Inferior parietal cortex (tissue), 1 donor: ENCODE measurements at regions not wholly inside any gene's neighbourhood (a gene's known extent, or its start where the extent isn't known, plus 50 kb on each side); places are given as distances from the start of the nearest gene placed in this dataset.
"Not testable (repeated sequence)": the region's sequence is repeated elsewhere in the genome, so short reads cannot be mapped to it uniquely, and the experiment has no call there.

Experiments used
- DNase-seq: peaks from one replicate; pipeline ENCODE4 v3.0.0-alpha.2; 2016; ENCODE audit errors: extremely low spot score

DNA sequence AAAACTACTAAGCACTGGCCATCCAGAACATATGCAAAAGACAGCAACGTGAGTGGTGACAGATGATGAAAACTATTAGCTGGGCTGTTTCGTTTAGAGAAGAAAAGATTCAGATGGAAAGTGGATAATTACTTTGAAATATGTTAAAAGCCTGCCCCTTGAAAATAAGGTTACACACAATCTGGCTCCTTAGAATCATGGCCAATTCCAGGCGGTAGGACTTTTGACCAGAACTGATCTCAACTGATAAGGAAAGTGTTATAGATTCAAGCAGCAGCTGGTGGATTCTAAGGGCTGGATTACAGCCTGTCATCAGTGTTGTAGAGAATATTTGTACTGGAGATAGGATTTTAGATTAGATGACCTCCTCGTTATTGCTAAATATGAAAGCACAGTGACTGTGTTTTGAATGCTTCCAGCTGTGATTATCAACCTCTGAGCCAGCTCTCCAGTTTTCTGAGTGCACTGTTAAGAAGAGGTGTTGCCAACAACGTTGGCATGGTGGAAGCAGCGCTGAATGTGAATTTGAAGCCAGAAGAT is 75.1 kb downstream of the KBTBD2 start:
- DNase-seq, result not testable (repeated sequence)

DNA sequence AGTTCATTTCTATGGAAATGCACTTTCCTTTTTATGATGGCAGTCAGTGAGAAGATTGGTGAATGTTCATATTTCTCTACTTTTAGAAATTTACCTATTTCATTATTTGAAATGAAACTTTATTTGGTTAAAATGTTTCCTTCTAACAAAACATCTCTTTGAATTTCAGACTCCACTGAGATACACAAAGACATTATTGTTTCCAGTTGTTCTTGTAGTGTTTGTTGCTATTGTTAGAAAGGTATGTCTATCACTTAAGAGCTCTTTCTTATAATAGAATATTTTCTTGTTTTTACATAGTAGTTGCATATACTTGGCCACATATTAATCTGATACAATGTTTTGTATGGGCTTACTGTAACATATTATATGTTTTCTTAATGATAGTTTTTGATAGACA is 76.8 kb downstream of the KBTBD2 start:
- not testable (repeated sequence) for DNase-seq

DNA sequence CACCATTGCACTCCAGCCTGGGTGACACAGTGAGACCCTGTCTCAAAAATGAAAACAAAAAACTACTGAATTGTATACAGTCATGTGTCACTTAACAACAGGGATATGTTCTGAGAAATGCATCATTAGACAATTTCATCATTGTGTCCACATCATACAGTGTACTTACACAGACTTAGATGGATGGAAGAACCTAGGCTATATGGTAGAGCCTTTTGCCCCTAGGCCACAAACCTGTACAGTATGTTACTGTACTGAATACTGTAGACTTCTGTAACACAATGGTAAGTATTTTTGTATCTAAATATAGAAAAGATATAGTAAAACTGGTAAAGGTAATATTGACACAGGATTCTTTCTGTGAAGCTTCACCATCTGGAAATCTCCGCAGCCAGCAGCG is 81.7 kb downstream of the KBTBD2 start:
- no peak for DNase-seq

DNA sequence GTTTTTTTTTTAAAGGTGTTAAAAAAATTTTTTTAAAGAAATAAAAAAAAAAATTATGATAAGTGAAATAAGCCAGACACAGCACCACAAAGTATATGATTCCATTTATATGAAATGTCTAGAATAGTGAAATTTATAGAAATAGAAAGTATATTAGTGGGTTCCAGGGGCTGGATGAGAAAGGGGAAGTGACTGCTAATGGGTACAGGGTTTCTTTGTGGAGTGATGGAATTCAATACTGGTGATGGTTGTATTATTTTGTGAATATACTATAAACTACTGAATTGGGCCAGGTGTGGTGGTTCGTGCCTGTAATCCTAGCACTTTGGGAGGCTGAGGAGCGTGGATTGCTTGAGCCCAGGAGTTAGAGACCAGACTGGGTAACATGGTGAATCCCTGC is 82.2 kb downstream of the KBTBD2 start:
- DNase-seq, result no peak

DNA sequence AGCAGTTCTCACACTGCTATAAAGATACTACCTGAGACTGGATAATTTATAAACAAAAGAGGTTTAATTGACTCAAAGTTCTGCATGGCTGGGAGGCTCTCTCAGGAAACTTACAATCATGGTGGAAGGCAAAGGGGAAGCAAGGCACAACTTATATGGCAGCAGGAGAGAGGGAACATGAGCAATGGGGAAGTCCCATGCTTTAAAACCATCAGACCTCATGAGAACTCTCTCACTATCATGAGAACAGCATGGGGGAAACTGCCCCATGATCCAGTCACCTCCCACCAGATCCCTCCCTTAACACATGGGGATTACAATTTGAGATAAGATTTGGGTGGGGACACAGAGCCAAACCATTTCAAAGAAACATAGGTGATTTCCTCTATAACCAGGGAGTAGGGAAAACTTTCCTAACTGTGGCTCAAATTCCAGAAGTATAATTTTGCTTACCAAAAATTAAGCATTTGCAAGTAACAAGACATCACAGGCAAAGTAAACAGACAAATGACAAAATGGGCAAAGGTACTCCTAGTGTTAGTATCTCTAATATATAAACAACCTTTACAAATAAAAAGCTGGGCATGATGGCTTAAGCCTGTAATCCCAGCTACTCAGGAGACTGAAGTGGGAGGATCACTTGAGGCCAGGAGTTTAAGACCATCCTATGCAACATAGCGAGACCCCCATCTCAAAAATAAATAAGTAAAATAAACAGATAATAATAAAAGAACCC is 88.0 kb downstream of the KBTBD2 start:
- DNase-seq, result no peak

DNA sequence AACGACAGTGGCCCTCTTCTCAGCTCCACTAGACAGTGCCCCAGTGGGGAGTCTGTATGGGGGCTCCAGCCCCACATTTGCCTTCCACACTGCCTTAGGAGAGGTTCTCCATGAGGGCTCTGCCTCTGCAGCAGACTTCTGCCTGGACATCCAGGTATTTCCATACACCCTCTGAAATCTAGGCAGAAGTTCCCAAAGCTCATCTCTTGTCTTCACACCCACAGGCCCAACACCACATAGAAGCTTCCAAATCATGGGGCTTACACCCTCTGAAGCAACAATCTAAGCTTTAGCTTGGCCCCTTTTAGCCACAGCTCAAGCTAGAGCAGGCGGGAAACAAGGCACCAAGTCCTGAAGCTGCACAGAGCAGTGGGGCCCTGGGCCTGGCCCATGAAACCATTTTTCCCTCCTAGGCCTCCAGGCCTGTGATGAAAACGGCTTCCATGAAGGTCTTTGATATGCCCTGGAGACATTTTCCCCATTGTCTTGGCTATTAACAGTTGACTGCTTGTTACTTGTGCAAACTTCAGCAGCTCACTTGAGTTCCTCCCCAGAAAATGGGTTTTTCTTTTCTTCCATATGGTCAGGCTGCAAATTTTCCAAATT is 89.2 kb downstream of the KBTBD2 start:
- no peak for DNase-seq

DNA sequence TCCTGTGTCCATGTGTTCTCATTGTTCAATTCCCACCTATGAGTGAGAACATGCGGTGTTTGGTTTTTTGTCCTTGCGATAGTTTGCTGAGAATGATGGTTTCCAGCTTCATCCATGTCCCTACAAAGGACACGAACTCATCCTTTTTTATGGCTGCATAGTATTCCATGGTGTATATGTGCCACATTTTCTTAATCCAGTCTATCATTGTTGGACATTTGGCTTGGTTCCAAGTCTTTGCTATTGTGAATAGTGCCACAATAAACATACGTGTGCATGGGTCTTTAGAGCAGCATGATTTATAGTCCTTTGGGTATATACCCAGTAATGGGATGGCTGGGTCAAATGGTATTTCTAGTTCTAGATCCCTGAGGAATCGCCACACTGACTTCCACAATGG is 98.5 kb downstream of the KBTBD2 start:
- not testable (repeated sequence) for DNase-seq

DNA sequence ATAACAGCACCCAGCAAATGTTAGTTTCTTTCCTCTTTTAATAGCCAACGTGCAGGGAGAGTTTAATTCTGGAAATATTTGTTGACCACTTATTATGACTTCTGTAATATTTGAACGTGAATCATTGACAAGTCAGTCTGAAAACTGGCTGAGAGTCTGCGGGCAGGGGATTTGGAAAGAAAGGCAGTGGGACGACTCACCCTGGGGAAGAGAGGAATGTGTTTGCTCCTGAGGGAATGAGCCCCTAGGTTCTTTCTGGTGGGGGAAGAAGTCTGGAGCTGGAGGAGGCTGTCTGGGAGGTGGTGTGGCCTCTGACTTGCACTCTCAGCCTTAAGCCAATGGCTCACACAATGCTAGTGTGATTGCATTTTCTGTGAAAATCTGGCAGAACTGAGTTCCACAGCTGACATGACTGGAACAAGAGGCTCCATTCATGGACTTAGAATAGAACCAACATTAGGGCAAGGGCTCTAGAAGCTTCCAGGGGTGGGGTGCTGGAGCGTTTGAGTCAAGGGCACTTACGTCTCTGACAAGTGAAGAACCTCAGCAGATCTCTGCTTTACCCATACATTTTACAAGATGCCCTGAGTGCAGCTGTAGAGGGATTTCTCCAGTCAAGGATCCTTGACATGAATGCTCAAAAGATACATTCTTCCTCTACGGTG is 100.7 kb downstream of the KBTBD2 start:
- DNase-seq, result peak; percentile 59

DNA sequence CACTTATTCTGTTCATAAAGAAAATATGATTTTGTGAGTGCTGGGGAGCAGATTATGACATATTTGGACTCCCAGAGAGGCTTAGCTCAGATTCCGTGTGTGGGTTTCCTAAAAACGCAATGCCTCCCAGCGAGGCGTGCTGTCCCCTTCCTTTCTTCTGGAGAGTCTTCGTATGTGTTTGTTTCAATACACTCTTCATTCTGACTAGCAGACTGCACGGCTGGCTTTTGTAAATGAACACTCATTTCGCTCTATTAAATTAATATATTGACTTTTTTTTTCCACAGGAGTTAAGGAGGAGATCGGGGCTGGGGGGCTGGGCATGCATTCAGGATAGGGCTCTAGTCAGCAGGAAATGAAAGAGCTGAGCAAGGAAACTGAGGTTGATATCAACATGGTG is 102.3 kb downstream of the KBTBD2 start:
- DNase-seq, result not testable (repeated sequence)

DNA sequence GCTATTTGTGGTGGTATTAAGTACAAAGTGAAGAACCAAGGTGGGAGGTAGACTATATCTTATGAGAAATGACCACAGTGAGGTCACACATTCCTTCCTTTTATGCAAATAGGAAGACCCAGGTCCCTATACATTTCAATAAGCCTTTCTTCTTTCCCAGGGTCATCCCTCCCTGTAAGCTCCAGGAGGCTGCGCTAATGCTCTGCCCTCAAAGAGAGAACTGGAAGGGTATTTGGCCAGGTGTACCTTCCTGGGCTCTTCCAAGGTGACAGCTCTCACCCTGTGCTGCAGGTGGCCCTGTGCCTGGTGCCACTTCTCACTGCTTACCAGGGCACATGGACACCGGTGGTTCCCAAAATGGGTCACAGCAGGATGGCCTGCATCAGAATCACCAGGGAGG is 103.4 kb downstream of the KBTBD2 start:
- DNase-seq, result not testable (repeated sequence)

DNA sequence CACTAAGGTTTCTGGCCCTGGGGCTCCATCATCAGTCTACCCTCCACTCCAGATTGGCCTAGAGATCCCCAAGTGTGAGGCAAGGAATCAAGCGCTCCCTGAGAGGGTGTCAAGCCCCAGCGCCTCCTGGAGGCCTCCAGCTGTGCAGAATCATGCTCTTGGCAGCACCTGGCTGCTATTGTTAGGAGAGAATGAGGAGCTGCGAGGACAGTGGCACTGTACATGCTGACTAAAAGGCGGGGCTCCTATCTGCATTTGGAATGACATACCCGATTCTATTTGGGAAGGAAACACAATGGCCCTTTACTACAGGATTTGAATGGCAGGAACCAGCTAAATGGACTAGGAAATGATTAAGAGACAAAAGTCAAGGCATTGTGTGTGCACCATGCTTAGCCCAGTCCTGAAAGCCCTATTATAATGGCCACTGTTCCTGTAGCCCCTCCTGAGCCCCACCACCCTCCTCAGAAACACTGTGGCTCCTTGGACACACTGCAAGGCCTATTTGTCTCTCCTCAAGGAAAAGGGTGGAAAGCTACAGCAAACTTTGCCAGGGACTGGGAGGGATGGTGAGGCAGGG is 106.1 kb downstream of the KBTBD2 start:
- DNase-seq, result not testable (repeated sequence)

DNA sequence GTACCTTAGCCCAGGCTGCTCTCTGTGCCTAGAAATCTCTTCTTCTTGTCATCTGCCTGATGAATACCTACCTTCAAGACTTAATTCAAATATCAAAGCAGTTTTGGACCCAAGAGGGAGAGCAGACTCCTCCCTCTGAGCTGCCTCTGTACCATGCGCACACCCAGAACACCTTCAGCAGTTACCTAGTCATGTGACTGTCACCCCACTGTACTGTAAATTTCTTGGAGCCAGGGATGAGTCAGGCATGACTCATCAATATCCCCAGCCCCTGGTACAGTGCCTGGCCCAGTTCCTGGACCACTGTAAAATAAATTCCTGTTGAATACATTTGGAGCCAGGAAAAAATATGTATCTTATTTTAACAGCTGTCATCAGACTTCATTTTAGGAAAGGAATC is 111.7 kb downstream of the KBTBD2 start:
- DNase-seq, result not testable (repeated sequence)

DNA sequence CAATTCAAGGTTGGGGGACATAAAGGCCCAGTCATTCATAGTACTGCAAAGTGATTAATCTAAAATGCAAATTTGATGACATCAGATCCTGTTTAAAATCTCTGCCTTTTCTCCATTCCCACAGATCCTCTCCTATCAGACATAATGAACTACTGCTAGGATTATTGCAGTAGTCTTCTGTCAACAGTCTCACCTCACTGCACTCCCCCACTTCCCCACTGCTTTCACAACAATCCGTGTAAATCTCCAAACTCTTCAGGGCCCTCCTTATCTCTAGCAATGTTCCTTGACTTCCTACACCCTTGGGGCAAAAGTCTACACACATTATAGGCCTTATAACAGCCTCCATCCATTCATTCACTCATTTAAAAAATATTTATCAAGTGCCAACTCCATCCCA is 112.4 kb downstream of the KBTBD2 start:
- no peak for DNase-seq

DNA sequence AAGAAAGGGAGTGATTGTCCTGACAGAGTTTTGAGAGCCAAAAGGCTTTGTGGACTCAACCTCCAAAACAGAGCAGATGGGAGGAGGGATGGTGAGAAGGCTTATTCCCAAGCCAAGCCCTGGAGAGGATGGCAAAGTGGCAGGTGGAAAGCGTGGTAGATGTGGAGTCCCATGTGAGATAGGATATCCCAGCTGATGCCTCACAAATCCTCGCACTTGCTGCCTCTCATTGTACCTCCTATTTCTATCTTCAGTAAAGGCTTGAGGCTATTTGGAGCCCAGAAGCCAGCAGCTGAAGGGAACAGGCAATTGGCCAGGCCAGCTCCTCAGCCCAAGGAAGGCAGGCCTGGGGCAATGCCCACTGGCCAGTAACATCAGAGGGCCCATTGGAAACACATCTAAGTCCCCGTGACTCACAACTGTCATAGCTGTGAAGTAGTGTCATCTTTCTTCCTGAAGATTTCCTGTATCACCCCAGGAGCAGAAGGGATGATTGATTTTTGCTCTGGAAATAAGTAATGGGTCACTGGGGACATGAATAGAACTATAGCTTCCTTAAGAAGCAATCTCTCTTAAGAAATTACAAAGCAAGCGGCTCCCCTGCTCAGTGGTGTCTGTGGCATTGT is 114.4 kb downstream of the KBTBD2 start:
- not testable (repeated sequence) for DNase-seq

DNA sequence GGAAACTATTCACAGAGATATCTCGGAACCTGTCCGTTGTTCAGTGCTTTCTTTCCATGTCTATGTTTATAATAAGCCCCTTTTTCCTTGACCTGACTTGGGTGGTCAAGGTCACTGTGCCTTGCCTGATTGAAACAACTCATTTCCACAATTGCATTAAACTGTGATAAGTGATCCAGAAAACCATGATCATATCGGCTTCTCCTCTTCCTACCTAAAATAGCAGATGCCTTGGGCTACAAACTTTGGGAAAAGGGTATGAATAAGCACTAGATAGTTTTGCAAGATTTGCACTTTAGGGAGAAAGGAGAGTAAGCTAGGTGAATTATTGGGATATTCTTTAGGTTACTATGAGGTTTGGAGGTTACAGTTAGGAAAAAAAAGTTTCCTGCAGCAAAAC is 115.2 kb downstream of the KBTBD2 start:
- DNase-seq, result not testable (repeated sequence)

DNA sequence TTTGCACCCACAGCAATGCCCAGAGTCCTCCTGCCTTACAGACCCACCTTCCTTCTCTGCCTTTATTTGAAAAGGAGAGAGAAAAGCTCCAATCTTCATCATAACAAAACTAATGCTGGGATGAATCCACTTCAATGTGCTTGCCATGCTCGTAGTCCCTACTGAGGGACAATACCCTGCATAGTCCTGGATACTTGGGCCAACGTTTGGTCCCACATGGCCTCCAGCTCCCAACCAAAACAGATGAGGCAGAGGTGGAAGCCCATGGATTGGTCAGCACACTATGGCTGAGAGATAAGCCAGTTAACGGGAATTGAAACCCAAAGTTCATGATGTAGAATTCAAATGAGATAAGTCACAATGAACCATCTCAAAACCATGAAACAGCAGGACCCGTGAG is 115.8 kb downstream of the KBTBD2 start:
- peak; percentile 34 for DNase-seq

DNA sequence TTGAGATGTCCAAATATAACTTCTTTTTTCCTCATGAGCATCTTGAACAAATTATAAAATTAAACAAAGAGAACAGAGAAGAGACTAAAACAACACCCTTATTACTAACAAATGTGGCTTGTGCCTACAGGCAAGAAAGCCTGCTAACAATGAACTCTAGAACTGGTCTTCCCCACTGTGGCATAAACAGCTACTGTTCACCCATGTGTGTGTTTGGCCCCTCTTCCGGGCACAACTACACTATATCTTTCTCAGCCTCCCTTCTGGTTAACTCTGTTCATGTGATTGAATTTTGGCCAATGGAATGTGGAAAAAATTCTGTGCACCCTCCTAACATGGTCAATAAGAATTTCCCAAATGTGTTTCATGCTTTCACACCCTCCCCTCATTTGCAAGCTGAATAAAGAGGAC is 117.0 kb downstream of the KBTBD2 start:
- peak; percentile 31 for DNase-seq

DNA sequence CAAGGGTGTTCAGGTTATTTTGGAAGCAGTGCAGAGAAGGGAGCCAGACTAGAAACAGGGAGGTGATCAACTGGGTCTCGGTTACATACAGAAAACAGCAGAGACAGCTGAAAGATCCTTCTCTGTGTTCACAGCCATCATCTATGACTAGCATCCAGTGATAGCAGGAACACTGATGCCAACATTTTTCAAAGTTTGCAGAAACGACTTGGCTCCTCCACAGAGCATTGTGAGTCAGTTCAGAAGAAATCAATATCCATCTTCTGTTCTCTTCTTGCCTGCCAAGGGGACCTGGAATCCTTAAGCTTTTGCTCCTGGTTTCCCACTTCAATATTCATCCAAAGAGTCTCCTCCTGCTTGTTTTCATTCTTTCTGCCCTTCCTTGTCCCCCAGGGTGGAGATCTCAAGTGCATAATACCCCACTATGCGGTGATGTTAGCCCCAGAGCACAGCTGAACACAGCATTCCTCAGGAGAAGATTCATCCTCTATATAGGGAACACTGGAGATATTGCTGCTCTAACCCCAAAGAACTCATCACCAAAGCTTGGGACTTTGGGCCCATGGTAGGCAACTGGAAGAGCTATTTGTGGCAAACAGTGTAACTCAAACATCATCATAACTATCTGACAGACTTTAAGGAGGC is 122.6 kb downstream of the KBTBD2 start:
- DNase-seq, result not testable (repeated sequence)

DNA sequence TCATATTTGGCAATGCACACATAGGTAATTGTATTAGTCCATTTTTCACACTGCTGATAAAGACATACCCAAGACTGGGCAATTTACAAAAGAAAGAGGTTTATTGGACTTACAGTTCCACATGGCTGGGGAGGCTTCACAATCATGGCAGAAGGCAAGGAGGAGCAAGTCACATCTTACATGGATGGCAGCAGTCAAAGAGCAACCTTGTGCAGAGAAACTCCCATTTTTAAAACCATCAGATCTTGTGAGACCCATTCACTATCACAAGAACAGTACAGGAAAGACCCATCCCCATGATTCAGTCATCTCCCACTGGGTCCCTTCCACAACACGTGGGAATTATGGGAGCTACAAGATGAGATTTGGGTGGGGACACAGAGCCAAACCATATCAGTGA is 123.2 kb downstream of the KBTBD2 start:
- DNase-seq, result not testable (repeated sequence)

DNA sequence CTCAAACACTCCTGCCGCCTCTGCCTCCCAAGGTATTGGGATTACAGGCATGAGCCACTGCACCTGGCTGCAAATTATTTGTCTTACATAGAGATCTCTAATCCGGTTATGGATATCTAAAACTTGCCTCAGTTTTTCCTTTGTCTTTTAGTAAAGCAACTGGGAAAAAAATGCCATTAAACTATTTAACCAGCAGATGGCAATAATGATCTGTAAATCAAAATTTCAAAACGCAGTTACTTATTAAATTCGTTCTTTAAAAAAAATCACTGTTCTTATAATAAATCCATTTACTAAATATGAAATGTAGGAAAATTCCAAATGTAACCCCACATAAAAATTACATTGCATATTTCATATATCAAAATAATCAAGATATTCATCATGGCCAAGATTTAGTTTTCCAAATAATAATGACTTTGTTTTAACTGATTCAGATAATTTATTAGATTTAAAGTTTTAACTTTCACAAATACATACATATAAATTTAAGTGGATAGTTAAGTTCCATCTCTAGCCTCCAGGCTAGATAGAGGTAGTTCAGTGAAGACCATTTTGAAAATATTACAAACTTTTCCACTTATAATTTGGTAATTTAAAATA is 125.8 kb downstream of the KBTBD2 start:
- peak; percentile 68 for DNase-seq

DNA sequence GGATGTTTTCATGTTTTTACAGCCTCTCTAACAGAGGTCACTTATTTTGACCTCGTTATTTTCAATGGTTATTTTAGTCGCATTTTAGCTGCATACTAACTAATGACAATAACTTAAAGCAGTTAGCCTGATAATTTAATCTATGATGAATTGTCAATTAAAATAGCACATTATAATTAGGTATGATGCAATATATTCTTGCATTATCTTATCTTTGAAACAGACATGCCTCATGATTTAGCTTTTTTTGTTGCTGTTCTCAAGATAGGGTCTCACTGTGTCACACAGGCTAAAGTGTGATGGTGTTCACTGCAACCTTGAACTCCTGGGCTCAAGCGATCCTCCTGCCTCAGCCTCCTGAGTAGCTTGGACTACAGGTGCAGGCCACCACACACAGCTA is 126.4 kb downstream of the KBTBD2 start:
- DNase-seq, result no peak
